ENCODE measurements at regions not wholly inside any gene's neighbourhood (a gene's known extent, or its start where the extent isn't known, plus 50 kb on each side); places are given as distances from the start of the nearest gene placed in this dataset.

GRCh38 chrX:3216581-3217180 is 129.8 kb downstream of the MXRA5 start:
- TF ChIP-seq POLR2AphosphoS5 (IDR thresholded peaks at IDR 0.05; ENCODE audit: borderline replicate concordance, low read depth, low read length) (no peak), EZH2 (IDR thresholded peaks at IDR 0.05) (no peak), FOXP2 (optimal IDR thresholded peaks at IDR 0.05; ENCODE audit: control extremely low read depth, extremely low read length, insufficient read depth) (no peak)

All from SK-N-MC (cell line).